GM23248 (cell line): ENCODE measurements at regions not wholly inside any gene's neighbourhood (a gene's known extent, or its start where the extent isn't known, plus 50 kb on each side); places are given as distances from the start of the nearest gene placed in this dataset.

Experiments used
- DNase-seq: peaks from one replicate; pipeline ENCODE4 v3.0.0-alpha.2; 2015
- H2AFZ ChIP-seq: fragments of 200-600 bp; sonication (generic); 2 replicates; pipeline ENCODE4 v1.6.1; 2016; ENCODE audit warnings: antibody characterized with exemption
- H3F3A ChIP-seq: fragments of 200-600 bp; sonication (generic); 2 replicates; pipeline ENCODE4 v1.6.1; 2016; ENCODE audit warnings: mild to moderate bottlenecking, antibody characterized with exemption, mixed run types; ENCODE audit not compliant: insufficient read depth
- H3K27ac ChIP-seq: fragments of 200-600 bp; sonication (generic); 2 replicates; pipeline ENCODE4 v1.5.1; 2016; ENCODE audit warnings: mild to moderate bottlenecking
- H3K27me3 ChIP-seq: fragments of 200-600 bp; sonication (generic); replicated peaks from 2 replicates; pipeline ENCODE4 v1.6.1; 2016; ENCODE audit warnings: mild to moderate bottlenecking; ENCODE audit not compliant: insufficient read depth
- H3K36me3 ChIP-seq: fragments of 200-600 bp; sonication (generic); 2 replicates; pipeline ENCODE4 v1.6.1; 2016; ENCODE audit warnings: low read depth, mild to moderate bottlenecking
- H3K4me1 ChIP-seq: fragments of 200-600 bp; sonication (generic); 2 replicates; pipeline ENCODE4 v1.6.1; 2016; ENCODE audit warnings: mild to moderate bottlenecking; ENCODE audit not compliant: insufficient read depth
- H3K4me2 ChIP-seq: fragments of 200-600 bp; sonication (generic); one replicate; pipeline ENCODE4 v1.6.1; 2016; ENCODE audit warnings: mild to moderate bottlenecking; ENCODE audit not compliant: unreplicated experiment
- H3K4me3 ChIP-seq: fragments of 200-600 bp; sonication (generic); 2 replicates; pipeline ENCODE4 v1.5.1; 2016; ENCODE audit warnings: mild to moderate bottlenecking
- H3K79me2 ChIP-seq: fragments of 200-600 bp; sonication (generic); 2 replicates; pipeline ENCODE4 v1.6.1; 2016; ENCODE audit warnings: mild to moderate bottlenecking; ENCODE audit not compliant: insufficient read depth
- H3K9ac ChIP-seq: fragments of 200-600 bp; sonication (generic); 2 replicates; pipeline ENCODE4 v1.6.1; 2016; ENCODE audit warnings: mild to moderate bottlenecking
- H3K9me2 ChIP-seq: fragments of 200-600 bp; sonication (generic); 2 replicates; pipeline ENCODE4 v1.6.1; 2016; ENCODE audit warnings: mixed run types, mild to moderate bottlenecking, moderate library complexity; ENCODE audit not compliant: insufficient read depth
- H3K9me3 ChIP-seq: fragments of 200-600 bp; sonication (generic); one replicate; pipeline ENCODE4 v1.6.1; 2017; ENCODE audit warnings: low read depth
- H4K20me1 ChIP-seq: fragments of 200-600 bp; sonication (generic); 2 replicates; pipeline ENCODE4 v1.6.0; 2016; ENCODE audit not compliant: insufficient read depth
- EZH2 ChIP-seq: fragments of 200-600 bp; sonication (generic); IDR thresholded peaks from 2 replicates; pipeline ENCODE4 v1.6.1; 2018; ENCODE audit warnings: antibody characterized with exemption, mild to moderate bottlenecking; ENCODE audit not compliant: insufficient read depth, poor library complexity, severe bottlenecking
- EZH2phosphoT487 ChIP-seq: fragments of 200-600 bp; sonication (generic); IDR thresholded peaks from 2 replicates; pipeline ENCODE4 v1.6.1; 2018; ENCODE audit warnings: antibody characterized with exemption, moderate library complexity, mild to moderate bottlenecking, low read depth; ENCODE audit not compliant: insufficient read depth
- WGBS, 2 experiments: methylation state at CpG; one replicate each; pipeline ENCODE4 v1.1.6; 2015 to 2017; ENCODE audit warnings: low lambda C conversion rate in 2 of 2, low coverage in 1 of 2; ENCODE audit errors: missing lambda C conversion rate in 2 of 2; 5-methylcytosine and 5-hydroxymethylcytosine counted together
- in situ Hi-C: fragments of 300-500 bp; cut with MboI; formaldehyde crosslinking; loops from 2 replicates; pipeline ENCODE4 v1.15.0; 2020

DNA sequence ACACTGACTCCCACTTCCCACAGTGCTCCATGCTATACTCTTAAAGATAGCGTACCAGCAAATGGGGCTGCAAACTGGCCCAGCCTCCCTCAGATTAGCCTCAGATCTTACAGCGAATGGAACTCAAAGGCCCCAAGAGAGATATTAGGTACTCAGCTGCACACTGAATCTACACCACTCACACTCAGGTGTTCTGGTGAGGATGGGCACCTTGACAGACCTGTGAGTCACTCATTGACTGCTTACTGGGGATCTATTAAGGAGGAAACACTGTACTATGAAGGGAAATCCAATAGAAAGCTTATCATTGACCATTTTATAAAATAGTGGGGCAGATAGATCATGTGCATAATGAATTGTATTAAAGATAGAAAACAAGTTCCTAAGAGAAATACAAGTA, 164.3 kb upstream of the ATP1B1 start:
- no peaks in the 10 kb centered on the region for H4K20me1 ChIP-seq
- H3K79me2 ChIP-seq: no peaks in the 10 kb centered on the region
- H3K27ac ChIP-seq: no peak overlapping the region
- no peaks in the 10 kb centered on the region for H3F3A ChIP-seq
- 75 to 77% methylated on average over 2 of the region's 2 CpGs for WGBS, 2 experiments
- TF ChIP-seq EZH2phosphoT487 (no peak), EZH2 (no peak)
- H3K4me1 ChIP-seq: no peaks in the 10 kb centered on the region
- H3K9me2 ChIP-seq: no peaks in the 10 kb centered on the region
- no peaks in the 10 kb centered on the region for H3K27me3 ChIP-seq
- in situ Hi-C loops: no loop called here
- no peak overlapping the region for H2AFZ ChIP-seq
- no peak overlapping the region for H3K9ac ChIP-seq
- no peaks in the 10 kb centered on the region for H3K36me3 ChIP-seq
- no peak overlapping the region for H3K4me2 ChIP-seq
- H3K4me3 ChIP-seq: no peak overlapping the region
- no peaks in the 10 kb centered on the region for H3K9me3 ChIP-seq
- DNase-seq: no peak

DNA sequence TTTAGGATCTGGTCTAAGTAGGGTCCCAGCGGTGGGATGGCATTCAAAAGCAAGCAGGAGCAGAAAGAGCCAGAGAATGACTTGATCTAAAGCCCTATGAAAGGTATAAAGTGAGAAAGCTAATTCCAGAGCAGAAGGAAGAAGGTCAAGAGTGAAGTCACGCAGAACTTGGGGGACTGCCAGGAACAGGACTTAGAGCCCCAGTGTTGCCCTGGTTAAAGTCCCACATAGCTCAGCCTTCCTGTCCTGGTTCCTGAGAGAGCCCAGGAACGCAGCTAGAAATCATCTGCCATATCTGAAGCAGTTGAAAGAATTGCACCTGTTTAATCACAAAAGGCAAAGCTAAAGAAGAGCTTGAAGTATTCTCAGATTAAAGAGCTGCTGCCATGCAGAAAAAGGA, 160.6 kb upstream of the ATP1B1 start:
- Histone ChIP-seq H3K9me3 (no peaks in the 10 kb centered on the region), H3K9ac (no peak overlapping the region), H3K79me2 (no peaks in the 10 kb centered on the region), H2AFZ (no peak overlapping the region), H3K4me2 (no peak overlapping the region), H3F3A (no peaks in the 10 kb centered on the region), H3K9me2 (no peaks in the 10 kb centered on the region), H3K27me3 (no peaks in the 10 kb centered on the region), H3K27ac (no peak overlapping the region), H3K4me3 (no peak overlapping the region), H3K4me1 (no peaks in the 10 kb centered on the region), H4K20me1 (no peaks in the 10 kb centered on the region), H3K36me3 (no peaks in the 10 kb centered on the region)
- DNase-seq: no peak
- TF ChIP-seq EZH2phosphoT487 (no peak), EZH2 (no peak)
- in situ Hi-C loops: no loop called here
- 32 to 35% methylated on average over 3 of the region's 3 CpGs for WGBS, 2 experiments

DNA sequence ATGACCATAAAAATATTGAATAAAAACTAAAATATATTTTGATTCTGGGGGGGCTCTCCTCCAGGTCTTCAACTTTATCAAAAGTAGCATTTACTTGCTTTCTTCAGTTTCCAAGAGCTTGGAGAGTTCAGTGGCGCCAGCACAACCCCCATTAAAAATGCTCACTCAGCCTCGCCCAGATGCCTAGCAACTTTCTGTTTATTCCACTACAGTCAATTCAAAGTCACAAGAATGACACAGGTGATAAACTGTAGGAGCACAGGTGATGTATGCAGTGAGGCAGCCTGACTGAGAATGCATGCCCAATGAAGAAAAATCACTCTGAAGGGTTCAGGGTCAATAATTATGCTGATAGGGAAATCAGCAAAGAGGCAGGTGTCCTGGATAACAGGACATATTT, 159.4 kb upstream of the ATP1B1 start:
- no peak overlapping the region for H3K4me3 ChIP-seq
- no peaks in the 10 kb centered on the region for H3K4me1 ChIP-seq
- no peak overlapping the region for H3K27ac ChIP-seq
- TF ChIP-seq EZH2phosphoT487 (no peak), EZH2 (no peak)
- H3F3A ChIP-seq: no peaks in the 10 kb centered on the region
- H3K9ac ChIP-seq: no peak overlapping the region
- no peak overlapping the region for H2AFZ ChIP-seq
- no peak for DNase-seq
- in situ Hi-C loops: no loop called here
- no peaks in the 10 kb centered on the region for H3K27me3 ChIP-seq
- 50 to 53% methylated on average over 2 of the region's 2 CpGs for WGBS, 2 experiments
- no peaks in the 10 kb centered on the region for H3K9me2 ChIP-seq
- H3K9me3 ChIP-seq: no peaks in the 10 kb centered on the region
- H3K36me3 ChIP-seq: no peaks in the 10 kb centered on the region
- H4K20me1 ChIP-seq: no peaks in the 10 kb centered on the region
- H3K4me2 ChIP-seq: no peak overlapping the region
- H3K79me2 ChIP-seq: no peaks in the 10 kb centered on the region

DNA sequence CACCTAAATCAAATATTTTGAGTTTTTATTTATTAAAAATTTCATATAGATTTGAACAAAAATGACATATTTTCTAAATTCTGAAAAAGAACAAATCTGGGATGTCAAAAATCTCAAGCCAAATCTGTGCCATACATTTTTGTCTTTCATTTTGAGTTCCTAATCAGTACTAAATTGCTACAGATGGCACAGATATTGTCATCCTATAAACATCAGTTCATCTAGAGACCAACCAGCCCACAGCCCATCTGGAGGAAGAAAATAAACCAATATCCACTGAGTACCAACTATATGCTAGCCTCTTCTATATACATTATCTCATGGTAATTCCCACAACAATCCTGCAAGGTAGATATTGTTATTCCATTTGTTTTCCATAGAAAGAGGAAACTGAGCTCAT, 156.8 kb upstream of the ATP1B1 start:
- H3K9ac ChIP-seq: no peak overlapping the region
- no peaks in the 10 kb centered on the region for H3K9me2 ChIP-seq
- no peaks in the 10 kb centered on the region for H3K79me2 ChIP-seq
- TF ChIP-seq EZH2phosphoT487: no peak
- TF ChIP-seq EZH2: no peak
- no peak for DNase-seq
- H3F3A ChIP-seq: no peaks in the 10 kb centered on the region
- no peak overlapping the region for H3K4me3 ChIP-seq
- H3K4me2 ChIP-seq: no peak overlapping the region
- no peaks in the 10 kb centered on the region for H3K27me3 ChIP-seq
- H4K20me1 ChIP-seq: no peaks in the 10 kb centered on the region
- no peak overlapping the region for H2AFZ ChIP-seq
- H3K9me3 ChIP-seq: no peaks in the 10 kb centered on the region
- H3K36me3 ChIP-seq: no peaks in the 10 kb centered on the region
- H3K4me1 ChIP-seq: no peaks in the 10 kb centered on the region
- in situ Hi-C loops: no loop called here
- no peak overlapping the region for H3K27ac ChIP-seq

DNA sequence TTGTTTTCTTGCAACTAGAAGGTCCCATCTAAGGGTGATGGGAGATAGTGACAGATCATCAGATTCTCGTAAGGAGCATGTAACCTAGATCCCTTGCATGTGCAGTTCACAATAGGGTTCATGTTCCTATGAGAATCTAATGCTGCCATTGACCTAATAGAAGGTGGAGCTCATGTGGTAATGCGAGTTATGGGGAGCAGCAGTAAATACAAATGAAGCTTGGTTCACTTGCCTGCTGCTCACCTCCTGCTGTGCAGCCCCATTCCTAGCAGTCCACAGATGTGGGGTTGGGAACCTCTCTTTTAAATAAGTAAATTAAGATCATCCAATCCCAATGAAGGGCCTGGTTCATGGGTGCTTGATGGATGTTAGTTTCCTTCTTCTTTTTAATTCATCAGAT, 148.7 kb upstream of the ATP1B1 start:
- no peaks in the 10 kb centered on the region for H3K9me3 ChIP-seq
- H3K27me3 ChIP-seq: no peaks in the 10 kb centered on the region; the same call in 1 of the 2 replicates
- H3K9ac ChIP-seq: no peak overlapping the region
- no peak for TF ChIP-seq EZH2
- no peaks in the 10 kb centered on the region for H3K79me2 ChIP-seq
- no peaks in the 10 kb centered on the region for H4K20me1 ChIP-seq
- H3K36me3 ChIP-seq: no peaks in the 10 kb centered on the region
- H3K4me3 ChIP-seq: no peak overlapping the region
- H3K9me2 ChIP-seq: no peaks in the 10 kb centered on the region
- no peaks in the 10 kb centered on the region for H3F3A ChIP-seq
- DNase-seq: no peak
- H3K4me1 ChIP-seq: no peaks in the 10 kb centered on the region
- no peak overlapping the region for H3K27ac ChIP-seq
- no peak overlapping the region for H2AFZ ChIP-seq
- 11 to 13% methylated on average over 2 of the region's 2 CpGs for WGBS, 2 experiments
- H3K4me2 ChIP-seq: no peak overlapping the region
- in situ Hi-C loops: no loop called here
